ENCODE measurements at regions not wholly inside any gene's neighbourhood (a gene's known extent, or its start where the extent isn't known, plus 50 kb on each side); places are given as distances from the start of the nearest gene placed in this dataset.

DNA sequence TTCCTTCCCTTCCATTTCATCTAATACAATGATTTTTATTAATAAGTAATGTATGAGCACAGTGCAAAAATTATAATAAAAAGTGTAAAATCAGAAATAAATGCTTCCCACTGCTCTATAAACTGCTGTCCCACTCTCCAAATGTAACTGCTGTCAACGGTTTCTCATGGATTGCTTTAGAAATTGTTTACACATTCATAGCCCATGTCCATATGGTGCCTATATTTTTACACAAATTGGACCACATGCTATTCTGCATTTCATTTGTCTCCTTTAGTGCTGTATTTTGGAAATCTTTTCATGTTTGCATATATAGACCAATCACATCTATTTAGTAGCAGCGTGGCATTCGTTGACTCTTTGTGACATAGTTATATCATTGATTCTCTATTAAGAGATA lies 164.7 kb upstream of the SLCO3A1 start:
- Histone ChIP-seq H3K36me3 (no peaks in the 10 kb centered on the region), H3K27me3 (peaks cover 5% of the 10 kb centered on the region; the same call in 1 of the 2 replicates), H3K4me3 (ENCODE audit: low read depth, low read length) (no peak overlapping the region), H3K4me1 (peaks cover under 1% of the 10 kb centered on the region; the same call in 1 of the 2 replicates), H3K9me3 (no peaks in the 10 kb centered on the region)
- no peak for DNase-seq
- TF ChIP-seq CTCF (IDR thresholded peaks at IDR 0.05; ENCODE audit: low read depth, low read length) = no peak

- no peaks in the 10 kb centered on the region for H3K9me3 ChIP-seq
- no peak for TF ChIP-seq CTCF (IDR thresholded peaks at IDR 0.05; ENCODE audit: low read depth, low read length)
- H3K4me3 ChIP-seq (ENCODE audit: low read depth, low read length) = no peak overlapping the region
- H3K27me3 ChIP-seq = peaks cover 5% of the 10 kb centered on the region; the same call in 1 of the 2 replicates
- peaks cover 6% of the 10 kb centered on the region for H3K4me1 ChIP-seq
- DNase-seq = no peak
- H3K36me3 ChIP-seq = no peaks in the 10 kb centered on the region
Measured at GRCh38 chr15:91689377-91689776, 164.1 kb upstream of the SLCO3A1 start.

GRCh38 chr15:91692596-91692995 lies 160.9 kb upstream of the SLCO3A1 start:
- H3K4me3 ChIP-seq (ENCODE audit: low read depth, low read length) = no peak overlapping the region
- H3K4me1 ChIP-seq = peaks cover 9% of the 10 kb centered on the region
- no peak for TF ChIP-seq CTCF (IDR thresholded peaks at IDR 0.05; ENCODE audit: low read depth, low read length)
- H3K27me3 ChIP-seq = no peaks in the 10 kb centered on the region
- DNase-seq = no peak
- no peaks in the 10 kb centered on the region for H3K9me3 ChIP-seq
- H3K36me3 ChIP-seq = no peaks in the 10 kb centered on the region

DNA sequence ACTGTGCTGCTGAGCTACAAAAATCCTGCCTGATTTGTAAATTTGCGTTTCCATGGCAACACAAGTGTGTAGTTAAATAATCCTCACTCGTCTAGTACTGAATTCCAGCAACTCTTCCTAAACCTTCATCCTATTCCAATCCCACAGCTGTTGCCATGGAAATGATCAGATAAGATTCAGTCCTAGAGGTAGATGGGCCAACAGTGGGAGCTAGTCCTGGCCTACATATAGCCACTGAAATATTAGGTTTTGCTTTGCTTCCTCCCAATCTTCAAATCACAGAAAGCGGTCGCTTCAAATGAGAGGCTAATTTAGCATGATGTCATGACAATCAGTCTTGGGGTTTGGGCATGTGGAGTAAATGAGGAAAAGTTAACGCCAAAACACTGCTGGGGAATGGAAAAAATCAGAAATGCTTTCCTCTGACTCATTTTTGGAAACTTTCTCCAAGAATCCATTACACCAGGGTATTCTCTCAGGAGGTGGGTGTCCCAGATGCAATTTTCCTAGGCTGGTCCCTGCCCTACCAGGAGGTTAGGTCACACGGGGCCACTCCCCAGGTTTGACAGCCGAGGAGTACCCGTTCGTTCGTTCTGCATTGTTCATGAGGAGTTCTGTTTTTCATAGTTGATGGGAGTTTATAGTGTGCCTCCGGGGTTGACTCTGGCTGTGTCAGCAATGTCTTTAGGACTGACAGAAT lies 159.2 kb upstream of the SLCO3A1 start:
- Histone ChIP-seq H3K36me3 (no peaks in the 10 kb centered on the region), H3K27me3 (no peaks in the 10 kb centered on the region), H3K9me3 (no peaks in the 10 kb centered on the region), H3K4me1 (peaks cover 9% of the 10 kb centered on the region), H3K4me3 (ENCODE audit: low read depth, low read length) (no peak overlapping the region)
- DNase-seq = peak; percentile 27
- TF ChIP-seq CTCF (IDR thresholded peaks at IDR 0.05; ENCODE audit: low read depth, low read length) = 0 out of 2 replicates have a peak, but pooled peaks have one; percentile 3

DNA sequence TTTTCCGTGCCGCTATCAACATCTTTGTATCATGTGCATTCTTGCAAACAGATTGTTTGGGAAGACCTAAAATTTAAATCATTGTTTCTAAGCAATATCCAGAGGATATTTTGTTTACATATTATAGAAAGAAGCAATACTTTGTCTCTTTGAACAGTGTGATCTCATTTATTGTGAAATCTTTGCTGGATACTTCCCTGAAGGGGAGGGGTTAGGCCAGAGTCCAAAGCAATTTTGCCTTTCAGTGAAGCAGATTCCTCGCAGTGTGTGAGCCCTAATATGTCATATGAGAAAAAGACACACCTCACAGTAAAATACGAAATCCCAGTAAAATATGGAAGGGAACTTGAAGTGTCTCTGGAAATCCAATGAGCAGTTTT lies 158.7 kb upstream of the SLCO3A1 start:
- no peak overlapping the region for H3K4me3 ChIP-seq (ENCODE audit: low read depth, low read length)
- no peak for TF ChIP-seq CTCF (IDR thresholded peaks at IDR 0.05; ENCODE audit: low read depth, low read length)
- H3K9me3 ChIP-seq = no peaks in the 10 kb centered on the region
- no peak for DNase-seq
- no peaks in the 10 kb centered on the region for H3K36me3 ChIP-seq
- H3K27me3 ChIP-seq = no peaks in the 10 kb centered on the region
- H3K4me1 ChIP-seq = peaks cover 9% of the 10 kb centered on the region

DNA sequence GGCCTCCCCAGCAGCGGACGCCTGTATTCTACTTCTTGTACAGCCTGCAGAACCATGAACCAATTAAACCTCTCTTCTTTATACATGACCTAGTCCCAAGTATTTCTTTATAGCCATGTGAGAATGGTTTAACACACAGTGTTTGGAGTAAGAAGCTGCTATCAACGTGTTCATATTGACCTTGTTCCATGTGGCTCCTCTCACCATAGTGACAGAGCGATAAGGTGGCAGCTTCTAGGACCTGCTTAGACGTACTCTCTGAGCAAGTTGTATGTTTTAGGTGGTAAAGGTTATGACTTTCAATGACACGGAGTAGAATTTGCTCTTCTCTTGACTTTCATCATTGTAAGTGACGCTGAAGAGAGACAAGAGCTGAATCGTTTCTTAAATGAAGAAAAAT lies 157.7 kb upstream of the SLCO3A1 start:
- DNase-seq = no peak

More for the DNA sequence above, 157.7 kb upstream of the SLCO3A1 start:
- no peak overlapping the region for H3K4me3 ChIP-seq (ENCODE audit: low read depth, low read length)
- peaks cover 9% of the 10 kb centered on the region for H3K4me1 ChIP-seq
- no peak for TF ChIP-seq CTCF (IDR thresholded peaks at IDR 0.05; ENCODE audit: low read depth, low read length)
- no peaks in the 10 kb centered on the region for H3K9me3 ChIP-seq
- H3K36me3 ChIP-seq = no peaks in the 10 kb centered on the region
- H3K27me3 ChIP-seq = no peaks in the 10 kb centered on the region
